ENCODE measurements at regions not wholly inside any gene's neighbourhood (a gene's known extent, or its start where the extent isn't known, plus 50 kb on each side); places are given as distances from the start of the nearest gene placed in this dataset.
A peak's percentile ranks its signal among the peaks of the same experiment; 100 is the strongest.
"Not testable (repeated sequence)": the region's sequence is repeated elsewhere in the genome, so short reads cannot be mapped to it uniquely, and the experiment has no call there.

GRCh38 chr10:30743586-30743985 lies 114.0 kb upstream of the LYZL2 start:
- intact Hi-C loops (cut with DNase I, micrococcal nuclease), result no loop called here
- ATAC-seq (no peak), DNase-seq (no peak)

GRCh38 chr10:30742471-30742870 lies 112.9 kb upstream of the LYZL2 start:
- no peak for DNase-seq
- intact Hi-C loops (cut with DNase I, micrococcal nuclease), result no loop called here
- ATAC-seq, result no peak

GRCh38 chr10:30740774-30741173 lies 111.2 kb upstream of the LYZL2 start:
- ATAC-seq; intact Hi-C loops (cut with DNase I, micrococcal nuclease); DNase-seq: not testable (repeated sequence)

- intact Hi-C loops (cut with DNase I, micrococcal nuclease), result no loop called here
- no peak for DNase-seq
- ATAC-seq, result no peak
Measured at GRCh38 chr10:30738416-30738815, 108.9 kb upstream of the LYZL2 start.

GRCh38 chr10:30737931-30738391 lies 108.4 kb upstream of the LYZL2 start:
- DNase-seq, result no peak
- no peak for ATAC-seq
- intact Hi-C loops (cut with DNase I, micrococcal nuclease), result no loop called here

GRCh38 chr10:30736685-30737232 lies 107.2 kb upstream of the LYZL2 start:
- DNase-seq (peak in 1 of 2 donors; percentile 70), ATAC-seq (no peak)
- intact Hi-C loops (cut with DNase I, micrococcal nuclease), result no loop called here

GRCh38 chr10:30734901-30735300 lies 105.3 kb upstream of the LYZL2 start:
- DNase-seq (no peak), ATAC-seq (no peak)
- intact Hi-C loops (cut with DNase I, micrococcal nuclease), result no loop called here

- ATAC-seq, result no peak
- DNase-seq, result no peak
- intact Hi-C loops (cut with DNase I, micrococcal nuclease), result no loop called here
Measured at GRCh38 chr10:30732671-30733070, 103.1 kb upstream of the LYZL2 start.

- ATAC-seq (no peak), DNase-seq (no peak)
- intact Hi-C loops (cut with DNase I, micrococcal nuclease), result no loop called here
Measured at GRCh38 chr10:30731963-30732362, 102.4 kb upstream of the LYZL2 start.

GRCh38 chr10:30730306-30730705 lies 100.8 kb upstream of the LYZL2 start:
- ATAC-seq (no peak), DNase-seq (no peak)
- intact Hi-C loops (cut with DNase I, micrococcal nuclease), result no loop called here

GRCh38 chr10:30728766-30729165 lies 99.2 kb upstream of the LYZL2 start:
- intact Hi-C loops (cut with DNase I, micrococcal nuclease), result loop anchor here in 1 of 2 donors (10.0 kb wide), 1 partner anchor 1086 kb away; no protein-coding TSS in a partner anchor
- DNase-seq, result no peak
- ATAC-seq, result no peak

- intact Hi-C loops (cut with DNase I, micrococcal nuclease), result loop anchor here in 1 of 2 donors (10.0 kb wide), 1 partner anchor 1087 kb away; no protein-coding TSS in a partner anchor
- DNase-seq (no peak), ATAC-seq (no peak)
Measured at GRCh38 chr10:30728127-30728526, 98.6 kb upstream of the LYZL2 start.

GRCh38 chr10:30727524-30727923 lies 98.0 kb upstream of the LYZL2 start:
- intact Hi-C loops (cut with DNase I, micrococcal nuclease), result loop anchor here in 1 of 2 donors (10.0 kb wide), 1 partner anchor 1087 kb away; no protein-coding TSS in a partner anchor
- no peak for ATAC-seq

GRCh38 chr10:30726783-30727414 lies 97.3 kb upstream of the LYZL2 start:
- ATAC-seq, result peak; percentile 99
- intact Hi-C loops (cut with DNase I, micrococcal nuclease), result loop anchor here in 1 of 2 donors (10.0 kb wide), 1 partner anchor 1088 kb away; no protein-coding TSS in a partner anchor

More at GRCh38 chr10:30727524-30727923, 98.0 kb upstream of the LYZL2 start:
- no peak for DNase-seq

GRCh38 chr10:30725661-30726060 lies 96.1 kb upstream of the LYZL2 start:
- intact Hi-C loops (cut with DNase I, micrococcal nuclease), result loop anchor here in 1 of 2 donors (10.0 kb wide), 1 partner anchor 1089 kb away; no protein-coding TSS in a partner anchor
- DNase-seq (no peak), ATAC-seq (no peak)

More at GRCh38 chr10:30726783-30727414, 97.3 kb upstream of the LYZL2 start:
- peak; percentile 53 to 89 for DNase-seq

GRCh38 chr10:30724296-30724695 lies 94.7 kb upstream of the LYZL2 start:
- DNase-seq (no peak), ATAC-seq (no peak)
- intact Hi-C loops (cut with DNase I, micrococcal nuclease), result loop anchor here in 1 of 2 donors (10.0 kb wide), 1 partner anchor 1091 kb away; no protein-coding TSS in a partner anchor

- intact Hi-C loops (cut with DNase I, micrococcal nuclease), result loop anchor here in 1 of 2 donors (10.0 kb wide), 1 partner anchor 1092 kb away; no protein-coding TSS in a partner anchor
- no peak for DNase-seq
Measured at GRCh38 chr10:30722956-30723620, 93.5 kb upstream of the LYZL2 start.

GRCh38 chr10:30719832-30720231 lies 90.3 kb upstream of the LYZL2 start:
- no peak for ATAC-seq
- intact Hi-C loops (cut with DNase I, micrococcal nuclease), result loop anchor here in 1 of 2 donors (10.0 kb wide), 1 partner anchor 1095 kb away; no protein-coding TSS in a partner anchor
- DNase-seq, result no peak

More at GRCh38 chr10:30722956-30723620, 93.5 kb upstream of the LYZL2 start:
- no peak for ATAC-seq

- no peak for ATAC-seq
- no peak for DNase-seq
- intact Hi-C loops (cut with DNase I, micrococcal nuclease), result no loop called here
Measured at GRCh38 chr10:30709700-30710358, 80.3 kb upstream of the LYZL2 start.
